GM23338 (cell line): ENCODE measurements at regions not wholly inside any gene's neighbourhood (a gene's known extent, or its start where the extent isn't known, plus 50 kb on each side); places are given as distances from the start of the nearest gene placed in this dataset.

Experiments
- ATAC-seq: fragments of 200-7000 bp; cut with Tn5 transposase; 3 replicates; pipeline ENCODE4 v1.9.1; 2020
- DNase-seq: peaks from one replicate; pipeline ENCODE4 v3.0.0-alpha.2; 2015; ENCODE audit warnings: low spot score
- H2AFZ ChIP-seq: fragments of 200-600 bp; sonication (generic); 2 replicates; pipeline ENCODE4 v1.8.0; 2016; ENCODE audit warnings: antibody characterized with exemption, mild to moderate bottlenecking, moderate library complexity
- H3F3A ChIP-seq: fragments of 200-600 bp; sonication (generic); replicated peaks from 2 replicates; pipeline ENCODE4 v1.8.0; 2017; ENCODE audit warnings: antibody characterized with exemption, mixed run types, low read depth
- H3K27ac ChIP-seq: fragments of 200-600 bp; sonication (generic); 2 replicates; pipeline ENCODE4 v1.6.1; 2016; ENCODE audit warnings: low read depth
- H3K27me3 ChIP-seq: fragments of 200-600 bp; sonication (generic); 2 replicates; pipeline ENCODE4 v1.8.0; 2016; ENCODE audit warnings: mild to moderate bottlenecking, mixed run types, moderate library complexity; ENCODE audit not compliant: insufficient read depth
- H3K36me3 ChIP-seq: fragments of 200-600 bp; sonication (generic); 2 replicates; pipeline ENCODE4 v1.8.0; 2016; ENCODE audit warnings: mild to moderate bottlenecking; ENCODE audit not compliant: insufficient read depth
- H3K4me1 ChIP-seq: fragments of 200-600 bp; sonication (generic); 2 replicates; pipeline ENCODE4 v1.8.0; 2016; ENCODE audit warnings: mild to moderate bottlenecking, moderate library complexity; ENCODE audit not compliant: insufficient read depth
- H3K4me2 ChIP-seq: fragments of 200-600 bp; sonication (generic); 2 replicates; pipeline ENCODE4 v1.7.1; 2017; ENCODE audit warnings: mixed run types
- H3K4me3 ChIP-seq: fragments of 200-600 bp; sonication (generic); 2 replicates; pipeline ENCODE4 v1.6.1; 2016; ENCODE audit warnings: mixed run types
- H3K79me2 ChIP-seq: fragments of 200-600 bp; sonication (generic); replicated peaks from 2 replicates; pipeline ENCODE4 v1.8.0; 2017; ENCODE audit warnings: mild to moderate bottlenecking; ENCODE audit not compliant: insufficient read depth
- H3K9me2 ChIP-seq: fragments of 200-600 bp; sonication (generic); 2 replicates; pipeline ENCODE4 v1.8.0; 2017; ENCODE audit not compliant: insufficient read depth
- H4K20me1 ChIP-seq: fragments of 200-600 bp; sonication (generic); replicated peaks from 2 replicates; pipeline ENCODE4 v1.8.0; 2017; ENCODE audit warnings: mild to moderate bottlenecking; ENCODE audit not compliant: insufficient read depth
- H3K27ac Mint-ChIP-seq: 2 replicates; pipeline ENCODE4 v1.8.0; 2020; ENCODE audit warnings: inconsistent platforms, mild to moderate bottlenecking, moderate library complexity, mixed read lengths
- H3K27me3 Mint-ChIP-seq: 3 replicates; pipeline ENCODE4 v1.8.0; 2022; ENCODE audit warnings: low read depth, mild to moderate bottlenecking, moderate library complexity, mixed read lengths, inconsistent platforms; ENCODE audit not compliant: insufficient read depth, poor library complexity
- H3K36me3 Mint-ChIP-seq: 3 replicates; pipeline ENCODE4 v1.8.0; 2021; ENCODE audit warnings: low read depth, mild to moderate bottlenecking, inconsistent platforms, moderate library complexity, mixed read lengths
- H3K4me1 Mint-ChIP-seq: 3 replicates; pipeline ENCODE4 v1.8.0; 2020; ENCODE audit warnings: mild to moderate bottlenecking, inconsistent platforms, mixed read lengths
- H3K4me3 Mint-ChIP-seq: 3 replicates; pipeline ENCODE4 v1.8.0; 2021; ENCODE audit warnings: moderate library complexity, mild to moderate bottlenecking, inconsistent platforms, mixed read lengths
- H3K9me3 Mint-ChIP-seq: 3 replicates; pipeline ENCODE4 v1.8.0; 2020; ENCODE audit warnings: moderate library complexity, mild to moderate bottlenecking, inconsistent platforms, mixed read lengths
- CREB1 ChIP-seq: fragments of 250-450 bp; sonication (Bioruptor Pico); IDR thresholded peaks from 2 replicates; pipeline ENCODE4 v1.5.0; 2020; ENCODE audit warnings: low read depth, mild to moderate bottlenecking, moderate library complexity
- CTCF ChIP-seq, 2 experiments: fragments of 200-600 bp in 1 of 2; sonication (generic) in 1 of 2; conservative IDR thresholded peaks; 2 replicates each; pipeline versions ENCODE4 v1.5.1 to v1.6.1; 2016 to 2017; ENCODE audit warnings: antibody characterized with exemption in 2 of 2, low read depth in 2 of 2, mild to moderate bottlenecking in 2 of 2, moderate library complexity in 1 of 2
- ETS1 ChIP-seq: IDR thresholded peaks from 2 replicates; pipeline ENCODE4 v1.6.1; 2016; ENCODE audit warnings: antibody characterized with exemption
- JUNB ChIP-seq: IDR thresholded peaks from one replicate; pipeline ENCODE4 v1.6.1; 2016; ENCODE audit warnings: antibody characterized with exemption; ENCODE audit not compliant: unreplicated experiment
- POLR2AphosphoS5 ChIP-seq: IDR thresholded peaks from 2 replicates; pipeline ENCODE4 v1.6.1; 2016; ENCODE audit warnings: antibody characterized with exemption, low read depth
- REST ChIP-seq: IDR thresholded peaks from one replicate; pipeline ENCODE4 v1.6.1; 2018; ENCODE audit warnings: antibody characterized with exemption; ENCODE audit not compliant: unreplicated experiment
- STAT1 ChIP-seq: IDR thresholded peaks from one replicate; pipeline ENCODE4 v1.6.1; 2016; ENCODE audit warnings: antibody characterized with exemption; ENCODE audit not compliant: unreplicated experiment
- ZNF114 ChIP-seq: fragments of 250-450 bp; sonication (Bioruptor Pico); IDR thresholded peaks from 2 replicates; pipeline ENCODE4 v1.5.0; 2020; ENCODE audit warnings: mild to moderate bottlenecking, moderate library complexity
- ZNF331 ChIP-seq: fragments of 250-450 bp; sonication (Bioruptor Pico); IDR thresholded peaks from 2 replicates; pipeline ENCODE4 v1.5.0; 2020; ENCODE audit warnings: low read depth, mild to moderate bottlenecking, moderate library complexity
- ZNF462 ChIP-seq: fragments of 250-450 bp; sonication (Bioruptor Pico); IDR thresholded peaks from 2 replicates; pipeline ENCODE4 v1.5.0; 2020; ENCODE audit warnings: mild to moderate bottlenecking, moderate library complexity

GRCh38 chr14:62053188-62053587 lies 291.0 kb downstream of the SNAPC1 start (continued):
- TF ChIP-seq ZNF331 (CRISPR knock-in tag) = no peak
- no peak for TF ChIP-seq ETS1
- no peak for TF ChIP-seq POLR2AphosphoS5
- TF ChIP-seq ZNF114 (CRISPR knock-in tag) = no peak
- TF ChIP-seq JUNB = no peak
- TF ChIP-seq CREB1 = no peak
- no peak for TF ChIP-seq REST
- no peak for TF ChIP-seq STAT1

GRCh38 chr14:62056789-62057188 lies 294.6 kb downstream of the SNAPC1 start:
- no peak for ATAC-seq
- no peak overlapping the region for H3K4me2 ChIP-seq
- no peak for DNase-seq

More at GRCh38 chr14:62056789-62057188, 294.6 kb downstream of the SNAPC1 start:
- Mint-ChIP-seq H3K36me3 (peaks cover 8% of the 10 kb centered on the region; the same call in 2 of the 3 replicates), H3K27ac (no peak overlapping the region), H3K4me1 (peaks cover 11% of the 10 kb centered on the region), H3K4me3 (no peak overlapping the region), H3K9me3 (peaks cover 11% of the 10 kb centered on the region), H3K27me3 (no peaks in the 10 kb centered on the region)
- Histone ChIP-seq H3F3A (no peaks in the 10 kb centered on the region), H3K4me1 (peaks cover 7% of the 10 kb centered on the region), H3K4me3 (no peak overlapping the region), H2AFZ (no peak overlapping the region), H3K27ac (no peak overlapping the region), H4K20me1 (no peaks in the 10 kb centered on the region), H3K27me3 (no peaks in the 10 kb centered on the region), H3K79me2 (no peaks in the 10 kb centered on the region), H3K9me2 (no peaks in the 10 kb centered on the region), H3K36me3 (no peaks in the 10 kb centered on the region)
- TF ChIP-seq CTCF (conservative IDR thresholded peaks at IDR 0.05; ENCODE audit: low read depth in 2 of 2) = no peak
- no peak for TF ChIP-seq ZNF462 (CRISPR knock-in tag)
